GM19468 (cell line): ENCODE measurements at regions not wholly inside any gene's neighbourhood (a gene's known extent, or its start where the extent isn't known, plus 50 kb on each side); places are given as distances from the start of the nearest gene placed in this dataset.

ENCODE experiments used
- ATAC-seq: cut with Tn5 transposase; IDR thresholded peaks from one replicate; pipeline ENCODE4 v1.9.1; 2021; ENCODE audit warnings: mild to moderate bottlenecking, moderate library complexity, moderate number of reproducible peaks; ENCODE audit not compliant: unreplicated experiment; ENCODE audit errors: extremely low read depth

GRCh38 chr7:84583331-84583730, 388.7 kb upstream of the SEMA3A start:
- no peak for ATAC-seq

GRCh38 chr7:84582747-84583146, 388.2 kb upstream of the SEMA3A start:
- ATAC-seq: no peak

- no peak for ATAC-seq
These were observed 384.2 kb upstream of the SEMA3A start for GRCh38 chr7:84578825-84579224.

GRCh38 chr7:84568781-84569180, 374.2 kb upstream of the SEMA3A start:
- ATAC-seq: no peak

GRCh38 chr7:84565345-84566074, 370.9 kb upstream of the SEMA3A start:
- ATAC-seq: no peak

GRCh38 chr7:84553711-84554110, 359.1 kb upstream of the SEMA3A start:
- ATAC-seq: no peak

- ATAC-seq: no peak
These were observed 354.8 kb upstream of the SEMA3A start for GRCh38 chr7:84549409-84549808.

- ATAC-seq: no peak
These were observed 354.1 kb upstream of the SEMA3A start for GRCh38 chr7:84548366-84549365.

- no peak for ATAC-seq
These were observed 352.7 kb upstream of the SEMA3A start for GRCh38 chr7:84547331-84547730.

- no peak for ATAC-seq
These were observed 351.8 kb upstream of the SEMA3A start for GRCh38 chr7:84546403-84546802.

GRCh38 chr7:84538268-84538667, 343.7 kb upstream of the SEMA3A start:
- ATAC-seq: no peak

- ATAC-seq: no peak
These were observed 341.8 kb upstream of the SEMA3A start for GRCh38 chr7:84536271-84536870.

- no peak for ATAC-seq
These were observed 341.1 kb upstream of the SEMA3A start for GRCh38 chr7:84535580-84536270.

- ATAC-seq: no peak
These were observed 338.6 kb upstream of the SEMA3A start for GRCh38 chr7:84533182-84533581.

- ATAC-seq: no peak
These were observed 337.6 kb upstream of the SEMA3A start for GRCh38 chr7:84532196-84532595.

GRCh38 chr7:84529480-84530205, 335.1 kb upstream of the SEMA3A start:
- no peak for ATAC-seq

- no peak for ATAC-seq
These were observed 334.3 kb upstream of the SEMA3A start for GRCh38 chr7:84528756-84529479.

- no peak for ATAC-seq
These were observed 330.4 kb upstream of the SEMA3A start for GRCh38 chr7:84524714-84525694.
